Loucy (cell line): ENCODE measurements at regions not wholly inside any gene's neighbourhood (a gene's known extent, or its start where the extent isn't known, plus 50 kb on each side); places are given as distances from the start of the nearest gene placed in this dataset.

ENCODE experiments used
- H2AFZ ChIP-seq: fragments of 200-600 bp; sonication (generic); 2 replicates; pipeline ENCODE4 v1.6.0; 2016; ENCODE audit warnings: antibody characterized with exemption, mild to moderate bottlenecking, low read length, moderate library complexity
- H3F3A ChIP-seq: fragments of 200-600 bp; 2 replicates; pipeline ENCODE4 v1.6.0; 2016; ENCODE audit warnings: antibody characterized with exemption, low read depth, mild to moderate bottlenecking
- H3K27me3 ChIP-seq: fragments of 200-600 bp; sonication (generic); 2 replicates; pipeline ENCODE4 v1.6.1; 2014; ENCODE audit warnings: low read length, mild to moderate bottlenecking; ENCODE audit not compliant: insufficient read depth, poor library complexity, severe bottlenecking
- H3K36me3 ChIP-seq: fragments of 200-600 bp; sonication (generic); 2 replicates; pipeline ENCODE4 v1.6.1; 2016; ENCODE audit warnings: low read length; ENCODE audit not compliant: insufficient read depth
- H3K4me1 ChIP-seq: fragments of 200-600 bp; sonication (generic); 2 replicates; pipeline ENCODE4 v1.5.1; 2014; ENCODE audit warnings: low read length, mild to moderate bottlenecking; ENCODE audit not compliant: insufficient read depth, poor library complexity, severe bottlenecking
- H3K4me2 ChIP-seq: fragments of 200-600 bp; sonication (generic); 2 replicates; pipeline ENCODE4 v1.6.0; 2014; ENCODE audit warnings: antibody characterized with exemption, low read length, low read depth, mild to moderate bottlenecking; ENCODE audit not compliant: poor library complexity, severe bottlenecking
- H3K4me3 ChIP-seq: fragments of 200-600 bp; sonication (generic); 2 replicates; pipeline ENCODE4 v1.5.1; 2014; ENCODE audit warnings: low read length, mild to moderate bottlenecking, mixed read lengths; ENCODE audit not compliant: poor library complexity, severe bottlenecking
- H3K79me2 ChIP-seq: fragments of 200-600 bp; sonication (generic); 2 replicates; pipeline ENCODE4 v1.6.1; 2014; ENCODE audit warnings: low read length; ENCODE audit not compliant: insufficient read depth
- H3K9ac ChIP-seq: fragments of 200-600 bp; sonication (generic); 2 replicates; pipeline ENCODE4 v1.6.0; 2014; ENCODE audit warnings: mild to moderate bottlenecking, low read depth, low read length, moderate library complexity; ENCODE audit not compliant: poor library complexity, severe bottlenecking
- H3K9me2 ChIP-seq: fragments of 200-600 bp; sonication (generic); replicated peaks from 2 replicates; pipeline ENCODE4 v1.6.1; 2016; ENCODE audit warnings: low read depth, low read length, mixed read lengths
- H3K9me3 ChIP-seq: fragments of 200-600 bp; sonication (generic); 2 replicates; pipeline ENCODE4 v1.6.1; 2014; ENCODE audit warnings: mild to moderate bottlenecking, antibody characterized with exemption, low read length, low read depth; ENCODE audit not compliant: insufficient read depth
- H4K20me1 ChIP-seq: fragments of 200-600 bp; sonication (generic); 2 replicates; pipeline ENCODE4 v1.6.0; 2014; ENCODE audit warnings: antibody characterized with exemption, low read length, mild to moderate bottlenecking; ENCODE audit not compliant: insufficient read depth, poor library complexity, severe bottlenecking
- EZH2phosphoT487 ChIP-seq: fragments of 200-600 bp; IDR thresholded peaks from 2 replicates; pipeline ENCODE4 v1.6.1; 2018; ENCODE audit warnings: antibody characterized with exemption, mild to moderate bottlenecking, moderate library complexity, borderline replicate concordance
- TF ChIP-seq, protein P1 (sequence below): fragments of 200-600 bp; sonication (generic); conservative IDR thresholded peaks from 2 replicates; pipeline ENCODE4 v1.5.1; 2014; ENCODE audit warnings: mild to moderate bottlenecking, antibody characterized with exemption, low read length

DNA sequence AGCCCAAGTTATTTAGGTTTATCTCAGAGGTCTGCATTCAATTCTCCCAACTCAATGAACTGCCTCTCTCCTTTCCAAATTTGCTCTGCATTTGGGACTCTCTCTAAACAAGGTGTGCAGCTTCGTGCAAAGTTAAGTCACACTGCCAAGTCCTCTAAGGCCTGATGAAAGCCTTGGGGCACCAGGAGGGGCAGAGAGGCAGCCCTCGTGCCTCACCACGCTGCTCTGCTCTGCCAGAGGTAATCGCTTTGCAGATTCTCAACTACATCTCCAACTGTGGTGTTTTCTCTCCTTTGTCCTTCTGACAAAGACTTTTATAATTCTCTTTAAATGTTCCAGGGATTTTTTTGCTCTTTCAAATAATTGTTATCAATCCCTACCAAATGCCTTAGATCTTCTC is 283.0 kb downstream of the MEIS1 start:
- Histone ChIP-seq H3K4me2 (no peak overlapping the region), H3K9me2 (no peaks in the 10 kb centered on the region), H3K79me2 (no peaks in the 10 kb centered on the region), H3K4me3 (no peak overlapping the region), H3K36me3 (no peaks in the 10 kb centered on the region), H3K27me3 (no peaks in the 10 kb centered on the region), H3K9me3 (no peaks in the 10 kb centered on the region), H3K4me1 (no peaks in the 10 kb centered on the region), H3F3A (no peaks in the 10 kb centered on the region), H2AFZ (no peak overlapping the region), H4K20me1 (no peaks in the 10 kb centered on the region), H3K9ac (no peak overlapping the region)
- TF ChIP-seq, protein P1, sequence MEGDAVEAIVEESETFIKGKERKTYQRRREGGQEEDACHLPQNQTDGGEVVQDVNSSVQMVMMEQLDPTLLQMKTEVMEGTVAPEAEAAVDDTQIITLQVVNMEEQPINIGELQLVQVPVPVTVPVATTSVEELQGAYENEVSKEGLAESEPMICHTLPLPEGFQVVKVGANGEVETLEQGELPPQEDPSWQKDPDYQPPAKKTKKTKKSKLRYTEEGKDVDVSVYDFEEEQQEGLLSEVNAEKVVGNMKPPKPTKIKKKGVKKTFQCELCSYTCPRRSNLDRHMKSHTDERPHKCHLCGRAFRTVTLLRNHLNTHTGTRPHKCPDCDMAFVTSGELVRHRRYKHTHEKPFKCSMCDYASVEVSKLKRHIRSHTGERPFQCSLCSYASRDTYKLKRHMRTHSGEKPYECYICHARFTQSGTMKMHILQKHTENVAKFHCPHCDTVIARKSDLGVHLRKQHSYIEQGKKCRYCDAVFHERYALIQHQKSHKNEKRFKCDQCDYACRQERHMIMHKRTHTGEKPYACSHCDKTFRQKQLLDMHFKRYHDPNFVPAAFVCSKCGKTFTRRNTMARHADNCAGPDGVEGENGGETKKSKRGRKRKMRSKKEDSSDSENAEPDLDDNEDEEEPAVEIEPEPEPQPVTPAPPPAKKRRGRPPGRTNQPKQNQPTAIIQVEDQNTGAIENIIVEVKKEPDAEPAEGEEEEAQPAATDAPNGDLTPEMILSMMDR: no peak
- TF ChIP-seq EZH2phosphoT487: no peak

DNA sequence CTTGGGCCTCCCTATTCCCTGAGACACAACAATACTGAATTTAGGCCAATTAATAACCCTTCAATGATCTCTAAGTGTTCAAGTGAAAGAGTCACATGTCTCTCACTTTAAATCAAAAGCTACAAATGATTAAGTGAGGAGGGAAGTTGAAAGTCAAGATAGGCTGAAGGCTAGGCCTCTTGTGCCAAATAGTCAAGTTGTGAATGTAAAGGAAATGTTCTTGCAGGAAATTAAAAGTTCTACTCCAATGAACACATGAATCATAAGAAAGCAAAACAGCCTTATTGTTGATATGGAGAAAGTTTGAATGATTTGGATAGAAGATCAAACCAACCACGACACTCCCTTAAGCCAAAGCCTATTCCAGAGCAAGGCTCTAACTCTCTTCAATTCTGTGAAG is 286.9 kb downstream of the MEIS1 start:
- no peaks in the 10 kb centered on the region for H3K4me1 ChIP-seq
- no peak overlapping the region for H2AFZ ChIP-seq
- H3F3A ChIP-seq: no peaks in the 10 kb centered on the region
- no peaks in the 10 kb centered on the region for H3K36me3 ChIP-seq
- H3K4me3 ChIP-seq: no peak overlapping the region
- no peaks in the 10 kb centered on the region for H3K27me3 ChIP-seq
- no peaks in the 10 kb centered on the region for H3K9me3 ChIP-seq
- no peaks in the 10 kb centered on the region for H4K20me1 ChIP-seq
- no peak overlapping the region for H3K4me2 ChIP-seq
- H3K9me2 ChIP-seq: no peaks in the 10 kb centered on the region
- no peaks in the 10 kb centered on the region for H3K79me2 ChIP-seq
- TF ChIP-seq, protein P1: no peak
- TF ChIP-seq EZH2phosphoT487: no peak
- H3K9ac ChIP-seq: no peak overlapping the region

DNA sequence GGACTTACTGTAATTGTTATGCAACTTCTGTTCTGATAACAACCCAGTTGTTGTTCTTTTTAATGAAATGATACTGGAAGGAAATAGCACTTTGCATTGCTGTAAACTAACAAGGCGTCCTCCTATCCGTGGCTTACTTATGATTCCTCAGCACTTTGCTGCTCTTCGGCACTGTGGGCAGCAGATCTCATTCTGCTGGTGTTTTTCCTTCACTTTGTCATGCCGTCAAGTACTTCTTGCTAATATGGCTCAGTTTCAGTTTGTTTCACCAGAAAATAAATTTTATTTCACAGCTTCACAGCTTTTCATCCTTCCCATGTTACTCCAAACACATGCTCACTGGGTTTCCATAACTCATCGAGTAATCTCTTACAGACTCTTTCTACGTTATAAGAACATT is 289.3 kb downstream of the MEIS1 start:
- no peaks in the 10 kb centered on the region for H4K20me1 ChIP-seq
- H3K4me2 ChIP-seq: no peak overlapping the region
- TF ChIP-seq EZH2phosphoT487: no peak
- TF ChIP-seq, protein P1: no peak
- H3K9me3 ChIP-seq: no peaks in the 10 kb centered on the region
- H3F3A ChIP-seq: no peaks in the 10 kb centered on the region
- no peak overlapping the region for H2AFZ ChIP-seq
- H3K36me3 ChIP-seq: no peaks in the 10 kb centered on the region
- H3K9me2 ChIP-seq: no peaks in the 10 kb centered on the region
- no peaks in the 10 kb centered on the region for H3K4me1 ChIP-seq
- H3K4me3 ChIP-seq: no peak overlapping the region
- no peaks in the 10 kb centered on the region for H3K79me2 ChIP-seq
- no peaks in the 10 kb centered on the region for H3K27me3 ChIP-seq
- H3K9ac ChIP-seq: no peak overlapping the region
